ENCODE measurements at regions not wholly inside any gene's neighbourhood (a gene's known extent, or its start where the extent isn't known, plus 50 kb on each side); places are given as distances from the start of the nearest gene placed in this dataset.

GRCh38 chr2:381181-381580 lies 93.3 kb upstream of the ALKAL2 start:
- TF ChIP-seq CTCF (IDR thresholded peaks at IDR 0.05; ENCODE audit: insufficient read depth, low read depth, low read length) (no peak), EZH2 (IDR thresholded peaks at IDR 0.05; ENCODE audit: insufficient read depth, low read length) (no peak)

Data from astrocyte (in vitro differentiated cells and primary cell).